ENCODE measurements at regions not wholly inside any gene's neighbourhood (a gene's known extent, or its start where the extent isn't known, plus 50 kb on each side); places are given as distances from the start of the nearest gene placed in this dataset.

DNA sequence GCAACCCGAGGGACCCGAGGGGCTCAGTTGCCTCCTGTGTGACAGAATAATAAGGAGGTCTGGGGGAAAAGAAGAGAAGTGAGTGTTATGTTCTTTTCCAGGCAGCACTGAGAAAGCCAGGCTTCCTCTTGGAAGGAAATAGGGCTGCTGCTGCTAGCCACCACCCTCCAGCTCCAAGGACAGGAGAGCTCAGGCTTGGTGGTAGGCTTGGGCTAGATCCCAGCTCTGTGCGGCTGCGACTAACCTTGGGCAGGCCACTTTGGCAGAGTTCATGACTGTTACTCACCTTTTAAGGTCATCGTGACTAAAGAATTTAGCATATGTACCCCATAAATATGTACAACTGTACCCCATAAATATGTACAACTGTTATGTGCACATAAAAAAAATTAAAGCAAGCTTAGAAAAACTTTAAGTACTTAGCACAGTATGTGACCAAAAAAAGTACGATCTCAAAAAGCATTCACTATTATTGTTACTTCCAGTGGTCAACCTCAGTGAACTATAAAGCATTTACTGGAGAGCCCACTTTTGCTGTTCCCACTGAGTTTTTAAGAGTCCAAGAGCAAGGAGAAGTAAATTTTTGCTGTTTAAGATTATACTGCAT is 124.7 kb upstream of the POU2AF2 start:
- DNase-seq (ENCODE audit: unreplicated experiment) = no peak
- CTCF ChIA-PET = no interaction called here
- no peaks in the 10 kb centered on the region for H3K4me1 Mint-ChIP-seq (ENCODE audit: insufficient read depth, unreplicated experiment)

DNA sequence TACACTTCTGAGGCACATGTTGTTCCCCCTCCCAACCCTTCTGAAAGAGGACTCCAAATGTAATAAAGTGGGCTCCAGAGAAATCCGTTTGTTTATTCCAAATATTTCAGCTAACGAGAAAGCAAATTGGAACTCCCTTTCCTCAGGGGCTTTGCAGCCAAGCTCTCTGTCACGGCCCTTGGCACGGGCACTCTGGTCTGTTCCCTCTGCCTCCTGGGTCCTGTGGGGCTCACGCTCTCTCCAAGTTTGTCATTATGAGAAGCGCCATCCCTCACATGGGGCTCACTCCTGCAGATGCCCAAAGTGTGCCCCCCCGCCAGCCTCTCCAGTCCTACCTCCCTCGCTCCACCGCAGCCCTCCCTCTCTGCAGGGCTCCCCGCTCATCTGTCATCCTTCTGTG is 125.4 kb upstream of the POU2AF2 start:
- ChIA-PET CTCF (no interaction called here), POLR2A (no interaction called here)
- intact Hi-C loops (cut with micrococcal nuclease) = no loop called here
- Mint-ChIP-seq H3K36me3 (ENCODE audit: insufficient read depth, unreplicated experiment) (no peaks in the 10 kb centered on the region), H3K4me3 (ENCODE audit: unreplicated experiment) (no peak overlapping the region), H3K9me3 (ENCODE audit: unreplicated experiment) (no peaks in the 10 kb centered on the region), H3K27ac (ENCODE audit: low read depth, unreplicated experiment) (no peak overlapping the region), H3K27me3 (ENCODE audit: insufficient read depth, unreplicated experiment) (peaks cover 21% of the 10 kb centered on the region), H3K4me1 (ENCODE audit: insufficient read depth, unreplicated experiment) (no peaks in the 10 kb centered on the region)
- BruUV-seq (replicated peaks) = no TSS peak
- TF ChIP-seq, protein P1, sequence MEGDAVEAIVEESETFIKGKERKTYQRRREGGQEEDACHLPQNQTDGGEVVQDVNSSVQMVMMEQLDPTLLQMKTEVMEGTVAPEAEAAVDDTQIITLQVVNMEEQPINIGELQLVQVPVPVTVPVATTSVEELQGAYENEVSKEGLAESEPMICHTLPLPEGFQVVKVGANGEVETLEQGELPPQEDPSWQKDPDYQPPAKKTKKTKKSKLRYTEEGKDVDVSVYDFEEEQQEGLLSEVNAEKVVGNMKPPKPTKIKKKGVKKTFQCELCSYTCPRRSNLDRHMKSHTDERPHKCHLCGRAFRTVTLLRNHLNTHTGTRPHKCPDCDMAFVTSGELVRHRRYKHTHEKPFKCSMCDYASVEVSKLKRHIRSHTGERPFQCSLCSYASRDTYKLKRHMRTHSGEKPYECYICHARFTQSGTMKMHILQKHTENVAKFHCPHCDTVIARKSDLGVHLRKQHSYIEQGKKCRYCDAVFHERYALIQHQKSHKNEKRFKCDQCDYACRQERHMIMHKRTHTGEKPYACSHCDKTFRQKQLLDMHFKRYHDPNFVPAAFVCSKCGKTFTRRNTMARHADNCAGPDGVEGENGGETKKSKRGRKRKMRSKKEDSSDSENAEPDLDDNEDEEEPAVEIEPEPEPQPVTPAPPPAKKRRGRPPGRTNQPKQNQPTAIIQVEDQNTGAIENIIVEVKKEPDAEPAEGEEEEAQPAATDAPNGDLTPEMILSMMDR (IDR thresholded peaks at IDR 0.05; ENCODE audit: unreplicated experiment) = no peak
- no peak for DNase-seq (ENCODE audit: unreplicated experiment)

More for the DNA sequence above, 124.7 kb upstream of the POU2AF2 start:
- Mint-ChIP-seq H3K27me3 (ENCODE audit: insufficient read depth, unreplicated experiment) (peaks cover 21% of the 10 kb centered on the region), H3K36me3 (ENCODE audit: insufficient read depth, unreplicated experiment) (no peaks in the 10 kb centered on the region), H3K9me3 (ENCODE audit: unreplicated experiment) (no peaks in the 10 kb centered on the region), H3K4me3 (ENCODE audit: unreplicated experiment) (no peak overlapping the region), H3K27ac (ENCODE audit: low read depth, unreplicated experiment) (no peak overlapping the region)
- no TSS peak for BruUV-seq (replicated peaks)
- intact Hi-C loops (cut with micrococcal nuclease) = no loop called here
- TF ChIP-seq, protein P1 (IDR thresholded peaks at IDR 0.05; ENCODE audit: unreplicated experiment) = no peak
- POLR2A ChIA-PET = interaction anchor here (0.6 kb wide), 1 partner anchor 17 kb away, joined by 3 read pairs; no protein-coding TSS in a partner anchor

DNA sequence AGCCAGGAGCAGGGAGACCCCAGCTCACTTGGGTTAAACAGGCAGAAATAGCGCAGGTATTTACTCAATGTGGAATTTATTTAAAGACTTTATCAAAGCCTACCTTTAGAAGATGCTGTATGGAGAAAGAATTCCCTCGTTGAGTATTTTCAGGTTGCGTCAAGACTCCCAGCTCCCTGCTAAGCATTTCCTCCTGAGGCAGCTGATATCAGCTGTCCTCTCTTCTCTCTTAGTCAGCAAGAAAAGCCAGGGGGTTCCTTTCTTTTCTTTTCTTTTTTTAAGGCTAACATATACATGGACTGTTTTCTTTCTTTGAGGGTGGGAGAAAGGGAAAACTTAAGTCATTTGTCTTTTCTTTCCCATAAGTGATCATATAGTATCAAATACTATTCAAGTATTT is 125.8 kb upstream of the POU2AF2 start:
- Mint-ChIP-seq H3K36me3 (ENCODE audit: insufficient read depth, unreplicated experiment) (no peaks in the 10 kb centered on the region), H3K27me3 (ENCODE audit: insufficient read depth, unreplicated experiment) (peaks cover 21% of the 10 kb centered on the region), H3K27ac (ENCODE audit: low read depth, unreplicated experiment) (no peak overlapping the region), H3K9me3 (ENCODE audit: unreplicated experiment) (no peaks in the 10 kb centered on the region), H3K4me3 (ENCODE audit: unreplicated experiment) (no peak overlapping the region), H3K4me1 (ENCODE audit: insufficient read depth, unreplicated experiment) (no peaks in the 10 kb centered on the region)
- POLR2A ChIA-PET = no interaction called here
- no TSS peak for BruUV-seq (replicated peaks)
- CTCF ChIA-PET = no interaction called here
- intact Hi-C loops (cut with micrococcal nuclease) = no loop called here
- TF ChIP-seq, protein P1 (IDR thresholded peaks at IDR 0.05; ENCODE audit: unreplicated experiment) = no peak
- no peak for DNase-seq (ENCODE audit: unreplicated experiment)

DNA sequence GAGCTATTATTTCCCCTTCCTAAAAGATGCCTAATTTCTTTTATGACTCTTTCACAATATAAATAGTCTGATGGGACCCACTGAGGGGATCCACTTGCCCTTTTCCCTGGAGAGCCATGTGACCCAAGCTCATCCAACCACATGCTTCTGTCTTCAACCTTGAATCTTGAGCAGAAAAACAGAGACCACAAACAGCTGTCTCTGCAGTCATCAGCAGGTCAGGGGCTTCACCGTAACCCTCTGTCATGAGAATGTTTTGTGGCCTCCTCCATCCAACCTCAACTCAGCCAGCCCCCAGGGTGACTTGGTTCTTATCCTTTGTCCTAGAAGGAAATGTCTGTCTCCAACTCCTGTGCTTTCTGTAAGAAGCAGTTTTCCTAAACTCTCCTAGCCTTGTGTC is 129.6 kb upstream of the POU2AF2 start:
- no TSS peak for BruUV-seq (replicated peaks)
- H3K36me3 Mint-ChIP-seq (ENCODE audit: insufficient read depth, unreplicated experiment) = no peaks in the 10 kb centered on the region

More for the DNA sequence above, 129.6 kb upstream of the POU2AF2 start:
- no peak for DNase-seq (ENCODE audit: unreplicated experiment)
- Mint-ChIP-seq H3K27me3 (ENCODE audit: insufficient read depth, unreplicated experiment) (peaks cover 16% of the 10 kb centered on the region), H3K9me3 (ENCODE audit: unreplicated experiment) (no peaks in the 10 kb centered on the region), H3K4me3 (ENCODE audit: unreplicated experiment) (no peak overlapping the region), H3K27ac (ENCODE audit: low read depth, unreplicated experiment) (no peak overlapping the region), H3K4me1 (ENCODE audit: insufficient read depth, unreplicated experiment) (no peaks in the 10 kb centered on the region)
- CTCF ChIA-PET = no interaction called here
- intact Hi-C loops (cut with micrococcal nuclease) = no loop called here
- POLR2A ChIA-PET = no interaction called here
- TF ChIP-seq, protein P1 (IDR thresholded peaks at IDR 0.05; ENCODE audit: unreplicated experiment) = no peak
